HL-60/S4 treated with phorbol 12-myristate 13-acetate at 8.2 ng/mL for 4 days and 3 days (cell line): ENCODE measurements at regions not wholly inside any gene's neighbourhood (a gene's known extent, or its start where the extent isn't known, plus 50 kb on each side); places are given as distances from the start of the nearest gene placed in this dataset.

ENCODE experiments used
- in situ Hi-C: fragments of 300-500 bp; cut with MboI; formaldehyde crosslinking; loops from 2 replicates; pipeline ENCODE4 v1.15.0; 2022; ENCODE audit warnings: low sequenced_read_pairs

DNA sequence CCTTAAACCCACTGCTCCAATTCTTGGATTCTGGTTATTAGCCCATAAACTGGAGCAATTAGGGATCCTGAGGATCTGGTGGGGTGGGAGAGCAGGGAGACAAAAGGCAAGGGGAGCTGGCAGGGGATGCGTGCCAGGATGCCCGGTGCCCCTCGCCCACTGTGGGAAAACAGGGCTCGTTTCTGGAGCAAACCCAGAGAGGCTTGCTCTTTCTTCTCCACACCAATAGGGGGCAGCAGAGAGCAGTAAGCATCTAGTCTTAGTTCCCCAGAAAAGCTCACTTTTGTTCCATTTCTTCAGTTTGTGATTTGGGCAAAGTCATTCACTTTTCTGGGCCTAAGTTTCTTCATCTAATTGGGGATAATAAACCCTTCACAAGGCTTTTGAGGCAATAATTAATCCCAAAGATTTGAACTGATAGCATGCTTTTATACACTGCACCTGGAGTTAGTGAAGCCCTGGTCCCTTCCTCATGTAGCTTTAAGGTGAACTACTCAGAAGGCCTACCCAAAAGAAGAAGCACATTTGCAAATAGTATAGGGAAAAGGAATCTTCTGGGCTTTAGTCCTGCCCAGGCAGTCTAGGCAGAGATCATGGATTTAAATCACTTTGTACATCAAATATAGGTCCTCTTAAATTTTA, 160.6 kb upstream of the USP24 start:
- in situ Hi-C loops, result no loop called here

DNA sequence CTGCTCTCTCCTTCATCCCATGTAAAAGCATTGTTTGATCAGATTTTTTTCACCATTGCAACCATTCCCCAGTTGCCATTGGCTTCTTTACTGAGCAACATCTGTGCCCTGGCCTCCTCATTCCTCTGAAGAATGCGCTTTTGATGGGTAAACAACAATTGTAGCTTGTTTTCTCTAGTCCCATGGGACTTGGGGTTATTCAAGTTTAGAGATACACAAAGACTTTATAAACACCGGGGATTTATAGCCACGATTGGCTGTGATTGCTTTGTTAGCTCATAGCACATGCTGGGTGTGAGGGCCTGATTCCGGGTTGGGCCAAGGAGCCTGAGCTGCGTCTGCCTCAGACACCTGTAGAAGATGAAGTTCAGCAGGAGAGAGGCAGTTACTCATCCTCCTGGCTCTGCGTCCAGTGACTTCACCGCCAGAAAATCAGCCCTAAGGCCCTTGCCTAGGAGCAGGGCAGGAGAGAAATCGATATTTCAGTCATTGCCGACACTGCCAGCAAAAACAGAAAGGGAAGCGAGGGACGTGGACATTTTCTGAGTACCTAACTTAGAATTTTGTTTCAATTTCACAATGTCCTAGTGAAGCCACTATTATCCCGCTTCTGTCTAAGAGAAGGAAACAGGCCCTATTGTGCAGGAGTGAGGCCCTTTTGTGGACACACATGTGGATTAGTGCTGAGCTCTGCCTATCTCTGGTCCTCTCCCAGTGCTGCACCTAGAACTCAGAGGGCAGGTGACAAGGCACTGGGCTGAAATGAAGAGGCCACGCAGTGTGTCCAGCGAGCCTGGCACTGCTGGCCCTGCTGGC, 159.8 kb upstream of the USP24 start:
- in situ Hi-C loops, result no loop called here

DNA sequence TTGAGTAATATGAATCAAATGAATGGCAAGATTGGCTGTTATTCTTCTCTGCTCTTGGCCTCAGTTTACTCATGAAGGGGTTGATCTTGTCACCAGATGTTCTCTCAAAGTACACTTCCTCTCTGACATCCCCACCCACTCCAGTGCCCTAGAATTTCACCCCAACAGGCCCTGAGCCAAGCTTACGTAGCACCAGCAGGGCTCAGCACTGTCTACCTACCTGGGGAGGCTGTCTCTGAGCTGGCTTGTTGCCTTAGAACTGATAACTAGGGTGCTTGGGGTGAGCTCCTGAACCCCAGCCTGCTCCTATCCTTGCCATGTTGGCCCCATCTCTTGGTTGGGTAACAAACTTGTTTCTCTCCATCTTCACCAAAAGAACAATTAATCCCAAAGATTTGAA, 159.1 kb upstream of the USP24 start:
- in situ Hi-C loops, result no loop called here

- in situ Hi-C loops, result no loop called here
These were observed 154.3 kb upstream of the USP24 start for GRCh38 chr1:55369474-55369873.

DNA sequence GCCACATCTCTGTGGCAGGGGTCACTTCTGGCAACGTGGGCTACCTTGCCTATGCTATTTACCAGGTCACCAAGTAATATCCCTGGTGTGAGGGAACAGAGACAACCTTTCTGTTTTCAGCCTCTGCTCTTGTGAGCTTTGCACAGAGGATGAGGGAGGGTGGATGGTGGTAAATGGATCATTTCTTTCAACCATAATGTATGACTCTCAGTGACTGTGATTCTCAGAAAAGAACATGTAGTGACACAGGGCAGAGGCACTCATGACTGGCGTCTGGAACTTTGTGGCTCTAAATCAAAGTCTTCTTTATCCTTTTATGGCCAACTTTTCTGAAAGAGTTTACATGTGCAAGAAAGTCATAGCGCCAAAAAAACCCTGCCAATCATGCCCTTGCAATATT, 153.5 kb upstream of the USP24 start:
- in situ Hi-C loops, result no loop called here

DNA sequence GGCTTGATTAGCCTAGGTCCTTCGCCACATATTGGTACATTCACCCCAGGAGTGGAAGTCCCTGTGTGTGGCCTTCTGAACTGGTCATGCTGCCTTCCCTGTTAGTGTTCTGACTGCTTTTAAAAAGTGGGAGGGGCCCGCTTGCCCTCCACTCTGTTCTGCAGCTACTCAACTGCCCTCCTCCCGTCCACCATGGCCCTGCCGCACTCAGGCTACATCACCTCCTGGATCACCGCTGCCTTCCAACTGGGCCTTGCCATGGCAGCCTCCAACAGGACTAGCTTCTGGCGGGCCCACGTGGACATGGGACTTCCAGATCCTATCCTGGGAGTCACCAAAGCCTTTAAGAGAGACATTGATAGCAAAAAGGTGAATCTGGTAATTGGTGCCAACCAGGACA, 152.1 kb upstream of the USP24 start:
- in situ Hi-C loops, result no loop called here

DNA sequence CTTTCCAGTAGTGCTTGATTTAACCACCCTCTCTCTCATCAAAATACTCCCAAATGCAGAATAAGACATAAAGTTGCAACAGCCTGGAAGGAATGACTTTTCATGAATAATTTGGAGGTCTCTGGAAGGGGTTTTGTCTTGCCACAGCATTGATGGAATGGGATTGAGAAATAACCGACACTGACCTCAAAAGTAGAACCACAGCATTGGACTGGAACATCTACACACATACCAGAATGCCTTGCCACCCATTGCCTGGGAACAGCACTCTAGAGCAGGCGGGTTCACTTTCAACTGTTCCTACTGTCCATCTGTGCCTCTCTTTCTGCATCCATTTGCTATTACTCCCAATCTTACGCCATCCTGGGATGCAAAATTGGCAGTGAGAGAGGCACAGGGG, 149.1 kb upstream of the USP24 start:
- in situ Hi-C loops, result no loop called here

DNA sequence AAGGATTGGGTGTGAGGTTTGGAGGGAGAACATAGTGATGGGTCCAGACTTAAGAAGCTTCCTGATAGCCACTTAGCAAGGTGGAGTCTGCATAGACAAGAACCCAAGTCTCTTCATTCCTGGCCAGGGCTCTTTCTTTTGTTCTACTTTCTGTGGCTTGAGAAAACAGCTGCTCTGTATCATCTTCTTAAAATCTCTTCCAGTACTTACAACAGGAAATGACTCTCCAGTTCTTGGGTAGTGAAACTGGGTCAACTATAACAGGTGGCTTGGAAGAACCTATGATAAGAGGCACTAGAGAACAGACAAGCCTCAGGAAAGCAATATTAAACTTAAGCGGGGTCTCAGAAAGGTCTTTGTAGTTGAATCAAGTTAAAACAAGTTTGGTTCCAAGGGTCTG, 148.1 kb upstream of the USP24 start:
- in situ Hi-C loops, result no loop called here

- in situ Hi-C loops, result no loop called here
These were observed 147.4 kb upstream of the USP24 start for GRCh38 chr1:55362558-55362957.

GRCh38 chr1:55359611-55360010, 144.4 kb upstream of the USP24 start:
- in situ Hi-C loops, result no loop called here

DNA sequence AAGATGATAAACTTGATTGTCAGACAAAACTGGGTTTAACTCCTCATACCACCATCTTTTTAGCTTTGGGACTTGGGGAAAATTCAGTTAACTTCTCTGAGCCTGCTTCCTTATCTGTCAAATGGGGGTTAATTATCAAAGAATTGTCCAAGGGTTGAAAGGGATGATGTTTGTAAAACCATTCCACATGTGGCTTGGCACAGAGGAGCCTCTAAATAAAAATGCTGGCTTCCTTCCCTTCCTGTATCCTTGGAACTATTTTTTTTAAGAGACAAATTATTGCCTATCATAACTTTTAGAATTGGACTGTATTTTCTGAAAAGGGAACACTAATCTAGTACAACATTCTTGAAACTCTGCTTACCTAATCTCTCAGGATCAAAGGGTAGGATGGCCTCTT, 143.4 kb upstream of the USP24 start:
- in situ Hi-C loops, result no loop called here

- in situ Hi-C loops, result no loop called here
These were observed 140.4 kb upstream of the USP24 start for GRCh38 chr1:55355549-55355948.

GRCh38 chr1:55353707-55354620, 138.8 kb upstream of the USP24 start:
- in situ Hi-C loops, result no loop called here

DNA sequence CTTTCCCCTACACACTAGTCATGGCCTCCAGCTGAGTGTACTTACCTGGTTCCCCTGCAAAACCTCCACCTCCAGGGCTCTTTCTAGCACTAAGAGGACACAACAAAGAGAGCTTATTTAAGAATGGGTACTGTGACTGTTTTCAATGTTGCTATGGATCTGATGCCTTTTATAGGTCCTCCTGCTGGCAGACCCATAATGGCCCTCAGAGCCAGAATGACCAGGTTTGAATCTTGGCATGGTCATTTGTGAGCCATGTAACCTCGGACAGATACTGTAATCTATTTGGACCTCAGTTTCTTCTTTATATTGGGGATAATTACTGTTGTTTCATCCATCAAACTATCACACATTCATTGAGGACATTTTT, 137.6 kb upstream of the USP24 start:
- in situ Hi-C loops, result no loop called here

DNA sequence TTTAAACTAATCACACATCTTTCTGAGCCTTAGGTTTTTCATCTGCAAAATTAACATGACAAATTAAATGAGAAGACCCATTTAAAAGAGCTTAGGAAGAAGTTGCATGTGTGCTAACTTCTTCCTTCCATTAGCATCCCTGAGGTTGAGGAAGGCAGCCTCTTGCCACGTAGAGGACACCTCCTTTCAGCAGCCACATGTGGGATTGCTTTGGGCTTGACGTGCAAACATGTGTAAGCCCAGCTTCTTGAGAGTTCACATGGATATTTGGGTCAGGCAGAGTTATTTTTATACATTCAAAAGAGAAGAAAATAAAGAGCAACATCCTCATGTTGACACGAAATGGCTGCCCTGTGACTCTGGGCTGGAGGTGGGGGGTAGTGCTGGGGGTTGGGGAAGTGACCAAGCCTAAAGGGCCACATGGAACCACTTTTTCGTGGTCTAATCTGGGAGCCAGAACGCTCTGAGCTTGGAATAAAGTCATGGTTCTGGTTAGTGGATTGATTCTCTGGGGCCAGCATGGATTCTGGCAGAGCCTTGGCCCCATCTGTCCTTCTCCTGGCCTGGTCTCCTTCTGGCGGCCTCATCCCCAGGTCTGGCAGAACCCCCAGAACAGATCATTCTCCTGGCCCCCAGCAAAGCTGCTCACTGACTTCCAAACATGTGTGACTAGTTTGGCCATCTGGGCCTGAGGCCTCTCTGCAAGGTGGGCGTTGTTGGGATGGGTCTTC, 137.1 kb upstream of the USP24 start:
- in situ Hi-C loops, result no loop called here

DNA sequence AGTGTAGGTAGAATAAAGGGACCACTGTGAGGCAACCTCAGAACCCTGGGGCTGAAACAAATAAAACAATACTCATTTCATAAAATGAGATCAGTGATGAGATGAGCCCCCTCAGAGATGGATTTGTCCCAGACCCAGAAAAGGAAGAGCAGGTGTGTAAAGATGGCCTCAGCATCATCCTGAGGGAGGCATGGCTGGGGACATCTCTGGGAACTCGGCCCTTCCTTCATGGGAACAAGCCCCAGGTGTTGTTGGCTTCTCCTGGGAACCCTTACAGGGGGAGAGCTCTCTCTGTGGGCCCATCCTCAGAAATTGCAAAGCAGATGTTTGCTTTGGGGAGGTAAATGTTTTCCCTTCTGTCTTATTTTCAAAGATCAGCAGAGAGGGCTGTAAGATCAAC, 133.2 kb upstream of the USP24 start:
- in situ Hi-C loops, result no loop called here

GRCh38 chr1:55347866-55348265, 132.7 kb upstream of the USP24 start:
- in situ Hi-C loops, result no loop called here

DNA sequence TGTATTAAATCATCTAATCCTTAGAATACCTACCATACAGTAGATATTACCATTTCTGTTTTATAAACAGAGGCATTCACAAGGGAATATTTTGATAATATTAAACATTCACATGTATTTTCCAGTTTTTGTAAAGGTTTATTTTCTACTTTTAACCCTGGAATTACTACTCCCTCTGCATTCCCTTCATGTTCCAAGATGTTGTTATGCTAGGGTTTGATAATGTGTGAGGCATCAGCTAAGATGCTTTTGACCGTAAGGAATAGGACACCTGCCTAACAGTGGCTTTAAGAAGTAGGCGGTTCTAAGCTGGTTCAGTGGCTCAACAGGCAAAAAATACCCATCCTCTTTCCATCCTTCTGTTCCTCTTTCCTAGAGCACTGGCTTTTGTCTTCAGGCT, 131.9 kb upstream of the USP24 start:
- in situ Hi-C loops, result no loop called here

GRCh38 chr1:55346586-55346985, 131.4 kb upstream of the USP24 start:
- in situ Hi-C loops, result no loop called here

- in situ Hi-C loops, result no loop called here
These were observed 124.5 kb upstream of the USP24 start for GRCh38 chr1:55339681-55340080.

- in situ Hi-C loops, result no loop called here
These were observed 123.3 kb upstream of the USP24 start for GRCh38 chr1:55338448-55338820.
